Upper lobe of right lung (tissue), 1 donor: ENCODE measurements at regions not wholly inside any gene's neighbourhood (a gene's known extent, or its start where the extent isn't known, plus 50 kb on each side); places are given as distances from the start of the nearest gene placed in this dataset.

ENCODE experiments used
- ATAC-seq: fragments of 200-7000 bp; cut with Tn5 transposase; one replicate; pipeline ENCODE4 v1.9.1; 2020; ENCODE audit warnings: mild to moderate bottlenecking, moderate library complexity
- DNase-seq: peaks from one replicate; pipeline ENCODE4 v3.0.0-alpha.2; 2020
- H3K27ac ChIP-seq: fragments of 200-600 bp; one replicate; pipeline ENCODE4 v1.8.0; 2022
- H3K27me3 ChIP-seq: fragments of 200-600 bp; one replicate; pipeline ENCODE4 v1.8.0; 2022; ENCODE audit warnings: mild to moderate bottlenecking
- H3K36me3 ChIP-seq: fragments of 200-600 bp; one replicate; pipeline ENCODE4 v1.8.0; 2022
- H3K4me1 ChIP-seq: fragments of 200-600 bp; one replicate; pipeline ENCODE4 v1.8.0; 2022
- H3K4me3 ChIP-seq: fragments of 200-600 bp; one replicate; pipeline ENCODE4 v1.8.0; 2022; ENCODE audit warnings: mild to moderate bottlenecking
- H3K9me3 ChIP-seq: fragments of 200-600 bp; one replicate; pipeline ENCODE4 v1.8.0; 2022
- intact Hi-C: fragments of 100-400 bp; cut with DNase I; formaldehyde crosslinking; loops from one replicate; pipeline ENCODE4 v1.11.0; 2022
- TF ChIP-seq, protein P1 (sequence below): fragments of 200-600 bp; IDR thresholded peaks from one replicate; pipeline ENCODE4 v1.8.0; 2022; ENCODE audit warnings: antibody characterized with exemption
- donor health status: DM: no; HTN: yes; CAD: no; lungs with severe emphysema.

DNA sequence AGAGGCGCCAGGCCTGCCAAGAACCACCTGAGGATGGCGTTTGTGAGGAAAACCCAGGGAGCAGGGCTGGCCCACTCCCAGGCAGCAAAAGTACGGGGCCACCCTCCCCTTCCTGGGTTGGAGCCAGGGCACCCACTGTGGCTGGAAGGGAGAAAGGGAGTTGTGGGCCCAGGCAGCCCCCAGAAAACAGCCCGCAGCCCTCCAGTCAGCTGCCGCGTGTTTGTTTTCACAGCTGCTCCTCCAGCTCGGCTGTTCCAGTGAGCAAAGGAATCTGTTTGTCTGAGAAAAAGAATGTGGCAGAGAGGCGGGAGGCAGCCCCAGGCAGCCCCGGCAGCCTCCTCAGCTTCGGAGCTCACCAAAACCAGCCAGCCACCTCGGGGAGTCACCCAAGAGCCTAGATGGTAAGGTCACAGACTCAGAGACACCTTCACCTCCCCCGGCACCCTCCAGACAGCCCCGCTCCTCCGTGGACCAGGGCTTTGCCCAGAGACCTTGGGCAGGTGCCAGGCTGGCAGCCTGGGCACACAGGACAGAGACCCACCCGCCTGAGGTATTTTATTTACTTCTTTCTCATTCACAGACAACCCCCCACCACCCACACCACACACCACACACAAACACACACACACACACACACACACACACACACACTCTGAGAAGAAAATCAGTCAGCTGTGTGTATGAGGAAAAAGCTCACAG is 338.1 kb downstream of the BCOR start:
- intact Hi-C loops, result no loop called here
- Histone ChIP-seq H3K9me3 (no peaks in the 10 kb centered on the region), H3K36me3 (no peaks in the 10 kb centered on the region), H3K27me3 (no peaks in the 10 kb centered on the region), H3K4me1 (peaks cover 2% of the 10 kb centered on the region), H3K4me3 (no peak overlapping the region), H3K27ac (peak overlapping the region; percentile 36)
- ATAC-seq (peak; percentile 77), DNase-seq (peak; percentile 66)
- TF ChIP-seq, protein P1, sequence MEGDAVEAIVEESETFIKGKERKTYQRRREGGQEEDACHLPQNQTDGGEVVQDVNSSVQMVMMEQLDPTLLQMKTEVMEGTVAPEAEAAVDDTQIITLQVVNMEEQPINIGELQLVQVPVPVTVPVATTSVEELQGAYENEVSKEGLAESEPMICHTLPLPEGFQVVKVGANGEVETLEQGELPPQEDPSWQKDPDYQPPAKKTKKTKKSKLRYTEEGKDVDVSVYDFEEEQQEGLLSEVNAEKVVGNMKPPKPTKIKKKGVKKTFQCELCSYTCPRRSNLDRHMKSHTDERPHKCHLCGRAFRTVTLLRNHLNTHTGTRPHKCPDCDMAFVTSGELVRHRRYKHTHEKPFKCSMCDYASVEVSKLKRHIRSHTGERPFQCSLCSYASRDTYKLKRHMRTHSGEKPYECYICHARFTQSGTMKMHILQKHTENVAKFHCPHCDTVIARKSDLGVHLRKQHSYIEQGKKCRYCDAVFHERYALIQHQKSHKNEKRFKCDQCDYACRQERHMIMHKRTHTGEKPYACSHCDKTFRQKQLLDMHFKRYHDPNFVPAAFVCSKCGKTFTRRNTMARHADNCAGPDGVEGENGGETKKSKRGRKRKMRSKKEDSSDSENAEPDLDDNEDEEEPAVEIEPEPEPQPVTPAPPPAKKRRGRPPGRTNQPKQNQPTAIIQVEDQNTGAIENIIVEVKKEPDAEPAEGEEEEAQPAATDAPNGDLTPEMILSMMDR, result no peak

GRCh38 chrX:39760930-39761329 is 336.8 kb downstream of the BCOR start:
- H3K27me3 ChIP-seq, result no peaks in the 10 kb centered on the region
- no peaks in the 10 kb centered on the region for H3K9me3 ChIP-seq
- DNase-seq (no peak), ATAC-seq (no peak)
- no peak overlapping the region for H3K4me3 ChIP-seq
- H3K4me1 ChIP-seq, result peaks cover 2% of the 10 kb centered on the region
- no peaks in the 10 kb centered on the region for H3K36me3 ChIP-seq
- intact Hi-C loops, result no loop called here
- TF ChIP-seq, protein P1, result no peak
- no peak overlapping the region for H3K27ac ChIP-seq

- no peak for DNase-seq
- H3K4me1 ChIP-seq, result peaks cover 2% of the 10 kb centered on the region
- no peaks in the 10 kb centered on the region for H3K9me3 ChIP-seq
- no peak for ATAC-seq
- H3K27ac ChIP-seq, result no peak overlapping the region
- H3K4me3 ChIP-seq, result no peak overlapping the region
- H3K36me3 ChIP-seq, result no peaks in the 10 kb centered on the region
- intact Hi-C loops, result no loop called here
- no peaks in the 10 kb centered on the region for H3K27me3 ChIP-seq
- TF ChIP-seq, protein P1, result no peak
Observed at GRCh38 chrX:39762266-39762841, 335.4 kb downstream of the BCOR start.

- TF ChIP-seq, protein P1, result no peak
- Histone ChIP-seq H3K27me3 (no peaks in the 10 kb centered on the region), H3K27ac (no peak overlapping the region), H3K9me3 (no peaks in the 10 kb centered on the region), H3K4me3 (no peak overlapping the region), H3K4me1 (peaks cover 2% of the 10 kb centered on the region), H3K36me3 (no peaks in the 10 kb centered on the region)
- DNase-seq (no peak), ATAC-seq (no peak)
- intact Hi-C loops, result no loop called here
Observed at GRCh38 chrX:39764441-39764914, 333.3 kb downstream of the BCOR start.

DNA sequence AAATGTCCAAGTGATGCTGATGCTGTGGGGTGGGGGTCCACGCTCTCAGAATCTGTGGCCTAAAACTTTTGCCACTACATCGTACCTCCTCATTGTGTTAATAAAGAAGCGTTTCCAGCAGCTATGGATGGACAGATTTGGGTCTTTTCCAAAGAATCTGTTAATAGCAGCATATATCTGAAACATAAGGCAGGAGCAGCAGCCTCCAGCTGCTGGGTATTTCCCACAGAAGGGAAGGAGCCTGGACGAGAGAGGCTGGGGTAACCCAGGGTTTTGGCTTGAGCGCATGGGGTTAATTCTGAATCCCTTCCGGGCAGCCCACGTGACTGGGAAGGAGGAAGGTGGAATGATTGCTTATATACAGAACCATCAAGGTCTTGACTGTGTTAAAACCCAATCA is 332.4 kb downstream of the BCOR start:
- H3K4me1 ChIP-seq, result peaks cover under 1% of the 10 kb centered on the region
- no peak for DNase-seq
- no peak overlapping the region for H3K4me3 ChIP-seq
- H3K9me3 ChIP-seq, result no peaks in the 10 kb centered on the region
- H3K27me3 ChIP-seq, result no peaks in the 10 kb centered on the region
- intact Hi-C loops, result no loop called here
- TF ChIP-seq, protein P1, result no peak
- ATAC-seq, result no peak
- H3K27ac ChIP-seq, result no peak overlapping the region
- H3K36me3 ChIP-seq, result no peaks in the 10 kb centered on the region
